ENCODE measurements at regions not wholly inside any gene's neighbourhood (a gene's known extent, or its start where the extent isn't known, plus 50 kb on each side); places are given as distances from the start of the nearest gene placed in this dataset.

DNA sequence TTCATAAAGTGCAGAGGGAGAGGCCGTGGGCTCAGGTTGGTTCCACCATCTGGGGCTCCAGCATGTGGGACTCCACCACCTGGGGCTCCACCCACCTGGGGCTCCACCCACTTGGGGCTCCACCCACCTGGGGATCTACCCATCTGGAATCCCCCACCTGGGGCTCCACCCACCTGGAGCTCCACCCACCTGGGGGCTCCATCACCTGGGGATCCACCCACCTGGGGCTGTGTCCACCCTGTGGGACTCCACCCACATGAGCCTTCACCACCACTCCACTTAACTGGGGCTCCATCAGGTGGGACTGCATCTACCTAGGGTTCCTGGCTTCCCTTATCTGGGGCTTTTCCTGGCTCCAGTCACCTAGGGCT lies 226.0 kb upstream of the CDYL start:
- 100% methylated on average over 1 of the region's 1 CpG; no CpG with 5 or more reads in 1 of the 2 donors for WGBS, 2 donors
- no peak overlapping the region for H3K4me3 ChIP-seq
- TF ChIP-seq CTCF (IDR thresholded peaks at IDR 0.05) (no peak), POLR2A (IDR thresholded peaks at IDR 0.05) (no peak)
- no peak for ATAC-seq (ENCODE audit: low FRiP score in 2 of 2)
- no peaks in the 10 kb centered on the region for H3K4me1 ChIP-seq
- no peak overlapping the region for H3K27ac ChIP-seq
- no peaks in the 10 kb centered on the region for H3K27me3 ChIP-seq
- H3K36me3 ChIP-seq = no peaks in the 10 kb centered on the region
- no peaks in the 10 kb centered on the region for H3K9me3 ChIP-seq
- DNase-seq = peak in 1 of 2 donors; percentile 34

DNA sequence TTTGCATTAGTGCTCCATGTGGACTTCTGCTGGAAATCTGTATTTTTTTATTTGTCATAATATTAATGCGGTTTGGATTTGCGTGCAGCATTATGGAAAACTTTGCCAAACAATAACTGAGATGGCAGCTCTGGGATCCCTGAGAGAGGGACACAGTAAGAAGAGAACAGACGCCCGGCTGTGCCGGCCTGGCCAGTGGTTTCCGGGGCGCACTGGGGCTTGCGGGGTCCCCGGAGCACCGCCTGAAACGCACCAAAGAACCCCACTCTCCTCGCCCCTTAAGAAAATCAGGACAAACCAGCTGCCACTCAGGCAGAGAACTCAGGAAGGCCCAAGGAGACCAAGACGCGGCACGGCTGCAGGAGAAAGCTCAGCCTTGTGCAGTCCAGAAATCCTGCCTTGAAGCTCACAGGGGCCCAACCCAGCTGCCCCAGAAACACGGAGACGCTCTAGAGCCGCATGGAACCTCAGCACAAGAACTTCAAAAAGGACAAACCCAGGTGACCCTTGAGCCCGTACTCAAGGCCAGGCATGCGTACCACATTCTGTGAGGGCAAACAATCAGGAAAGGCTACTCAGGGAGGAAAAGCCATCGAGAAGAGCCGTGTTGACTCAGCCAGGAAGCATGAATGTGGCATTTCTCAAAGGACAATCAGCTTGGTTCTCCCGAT lies 226.5 kb upstream of the CDYL start:
- WGBS, 2 donors = 91% methylated on average over 15 to 23 of the region's 23 CpGs
- no peak overlapping the region for H3K27ac ChIP-seq
- H3K4me3 ChIP-seq = no peak overlapping the region
- peak in 1 of 2 donors; percentile 56 for DNase-seq
- ATAC-seq (ENCODE audit: low FRiP score in 2 of 2) = no peak
- H3K27me3 ChIP-seq = no peaks in the 10 kb centered on the region
- no peaks in the 10 kb centered on the region for H3K36me3 ChIP-seq
- H3K9me3 ChIP-seq = no peaks in the 10 kb centered on the region
- TF ChIP-seq POLR2AphosphoS5 (IDR thresholded peaks at IDR 0.05) = no peak
- no peak for TF ChIP-seq EP300 (IDR thresholded peaks at IDR 0.05)
- TF ChIP-seq CTCF (IDR thresholded peaks at IDR 0.05) = no peak
- TF ChIP-seq POLR2A (IDR thresholded peaks at IDR 0.05) = no peak
- no peaks in the 10 kb centered on the region for H3K4me1 ChIP-seq

DNA sequence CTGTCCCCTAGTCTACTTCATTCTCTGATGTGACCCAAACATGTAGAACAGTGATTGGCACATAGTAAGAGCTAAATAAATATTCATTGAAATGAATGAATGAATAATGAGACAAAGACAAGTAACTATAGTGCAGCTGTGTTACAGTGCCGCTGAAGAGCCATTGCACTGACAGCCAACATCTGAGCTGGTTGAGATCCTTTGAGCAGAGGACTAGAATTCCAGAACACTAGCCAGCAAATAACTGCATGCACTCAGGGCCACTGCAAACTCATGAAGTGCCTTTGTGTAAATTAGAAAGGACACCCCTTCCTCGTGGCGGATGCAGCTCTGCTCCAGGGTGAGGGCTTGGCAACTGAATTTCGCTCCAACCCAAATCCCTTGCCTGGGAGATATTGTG lies 230.3 kb upstream of the CDYL start:
- H3K27ac ChIP-seq = no peak overlapping the region
- no peaks in the 10 kb centered on the region for H3K27me3 ChIP-seq
- H3K36me3 ChIP-seq = no peaks in the 10 kb centered on the region
- H3K4me1 ChIP-seq = no peaks in the 10 kb centered on the region
- no peak overlapping the region for H3K4me3 ChIP-seq
- H3K9me3 ChIP-seq = no peaks in the 10 kb centered on the region
- 43 to 63% methylated on average over 1 to 4 of the region's 4 CpGs for WGBS, 2 donors
- TF ChIP-seq POLR2A (IDR thresholded peaks at IDR 0.05) (no peak), POLR2AphosphoS5 (IDR thresholded peaks at IDR 0.05) (no peak), EP300 (IDR thresholded peaks at IDR 0.05) (no peak), CTCF (IDR thresholded peaks at IDR 0.05) (no peak)
- no peak for DNase-seq
- no peak for ATAC-seq (ENCODE audit: low FRiP score in 2 of 2)

GRCh38 chr6:4543596-4543995 lies 232.6 kb upstream of the CDYL start:
- Histone ChIP-seq H3K27me3 (no peaks in the 10 kb centered on the region), H3K4me1 (no peaks in the 10 kb centered on the region), H3K9me3 (no peaks in the 10 kb centered on the region), H3K36me3 (no peaks in the 10 kb centered on the region), H3K4me3 (no peak overlapping the region), H3K27ac (no peak overlapping the region)
- DNase-seq (no peak), ATAC-seq (ENCODE audit: low FRiP score in 2 of 2) (no peak)
- 59% methylated on average over 2 of the region's 2 CpGs for WGBS, 2 donors
- TF ChIP-seq POLR2A (IDR thresholded peaks at IDR 0.05) = no peak
- no peak for TF ChIP-seq POLR2AphosphoS5 (IDR thresholded peaks at IDR 0.05)
- no peak for TF ChIP-seq CTCF (IDR thresholded peaks at IDR 0.05)
- TF ChIP-seq EP300 (IDR thresholded peaks at IDR 0.05) = no peak

GRCh38 chr6:4533576-4533975 lies 242.6 kb upstream of the CDYL start:
- 90 to 96% methylated on average over 1 of the region's 1 CpG for WGBS, 2 donors
- H3K27ac ChIP-seq = no peak overlapping the region
- DNase-seq (no peak), ATAC-seq (ENCODE audit: low FRiP score in 2 of 2) (no peak)
- no peaks in the 10 kb centered on the region for H3K9me3 ChIP-seq
- no peak overlapping the region for H3K4me3 ChIP-seq
- H3K4me1 ChIP-seq = no peaks in the 10 kb centered on the region
- TF ChIP-seq EP300 (IDR thresholded peaks at IDR 0.05) = no peak
- TF ChIP-seq CTCF (IDR thresholded peaks at IDR 0.05) = no peak
- TF ChIP-seq POLR2AphosphoS5 (IDR thresholded peaks at IDR 0.05) = no peak
- TF ChIP-seq POLR2A (IDR thresholded peaks at IDR 0.05) = no peak
- no peaks in the 10 kb centered on the region for H3K36me3 ChIP-seq
- no peaks in the 10 kb centered on the region for H3K27me3 ChIP-seq
